DOHH2 (cell line): ENCODE measurements at regions not wholly inside any gene's neighbourhood (a gene's known extent, or its start where the extent isn't known, plus 50 kb on each side); places are given as distances from the start of the nearest gene placed in this dataset.

ENCODE experiments used
- EZH2phosphoT487 ChIP-seq: fragments of 200-600 bp; sonication (generic); IDR thresholded peaks from 2 replicates; pipeline ENCODE4 v1.6.1; 2017; ENCODE audit warnings: borderline replicate concordance, mild to moderate bottlenecking, antibody characterized with exemption, low read length, moderate library complexity, mixed read lengths
- TF ChIP-seq, protein P1 (sequence below): fragments of 200-600 bp; sonication (generic); IDR thresholded peaks from one replicate; pipeline ENCODE4 v1.5.1; 2014; ENCODE audit warnings: antibody characterized with exemption, mild to moderate bottlenecking, low read depth, low read length; ENCODE audit not compliant: poor library complexity, severe bottlenecking

GRCh38 chr10:57468894-57469432 lies 798.7 kb downstream of the IPMK start:
- TF ChIP-seq, protein P1, sequence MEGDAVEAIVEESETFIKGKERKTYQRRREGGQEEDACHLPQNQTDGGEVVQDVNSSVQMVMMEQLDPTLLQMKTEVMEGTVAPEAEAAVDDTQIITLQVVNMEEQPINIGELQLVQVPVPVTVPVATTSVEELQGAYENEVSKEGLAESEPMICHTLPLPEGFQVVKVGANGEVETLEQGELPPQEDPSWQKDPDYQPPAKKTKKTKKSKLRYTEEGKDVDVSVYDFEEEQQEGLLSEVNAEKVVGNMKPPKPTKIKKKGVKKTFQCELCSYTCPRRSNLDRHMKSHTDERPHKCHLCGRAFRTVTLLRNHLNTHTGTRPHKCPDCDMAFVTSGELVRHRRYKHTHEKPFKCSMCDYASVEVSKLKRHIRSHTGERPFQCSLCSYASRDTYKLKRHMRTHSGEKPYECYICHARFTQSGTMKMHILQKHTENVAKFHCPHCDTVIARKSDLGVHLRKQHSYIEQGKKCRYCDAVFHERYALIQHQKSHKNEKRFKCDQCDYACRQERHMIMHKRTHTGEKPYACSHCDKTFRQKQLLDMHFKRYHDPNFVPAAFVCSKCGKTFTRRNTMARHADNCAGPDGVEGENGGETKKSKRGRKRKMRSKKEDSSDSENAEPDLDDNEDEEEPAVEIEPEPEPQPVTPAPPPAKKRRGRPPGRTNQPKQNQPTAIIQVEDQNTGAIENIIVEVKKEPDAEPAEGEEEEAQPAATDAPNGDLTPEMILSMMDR = no peak
- TF ChIP-seq EZH2phosphoT487 = no peak
